ENCODE measurements at regions not wholly inside any gene's neighbourhood (a gene's known extent, or its start where the extent isn't known, plus 50 kb on each side); places are given as distances from the start of the nearest gene placed in this dataset.
"Not testable (repeated sequence)": the region's sequence is repeated elsewhere in the genome, so short reads cannot be mapped to it uniquely, and the experiment has no call there.

- H2AFZ ChIP-seq (ENCODE audit: low read length): no peak overlapping the region
- TF ChIP-seq EZH2phosphoT487 (IDR thresholded peaks at IDR 0.05; ENCODE audit: borderline replicate concordance) (no peak), CTCF (conservative IDR thresholded peaks at IDR 0.05; ENCODE audit: low read length) (no peak)
- H3K36me3 ChIP-seq (ENCODE audit: insufficient read depth, low read length): no peaks in the 10 kb centered on the region
- H3K4me3 ChIP-seq (ENCODE audit: low read length, poor library complexity, severe bottlenecking): no peak overlapping the region
- H3K9me2 ChIP-seq (replicated peaks; ENCODE audit: low read depth, low read length): no peaks in the 10 kb centered on the region
- peaks cover 17% of the 10 kb centered on the region; the same call in 1 of the 2 replicates for H3K9me3 ChIP-seq (ENCODE audit: insufficient read depth, low read depth, low read length)
- no peaks in the 10 kb centered on the region for H3F3A ChIP-seq (ENCODE audit: low read depth)
- H4K20me1 ChIP-seq (ENCODE audit: insufficient read depth, low read length, poor library complexity, severe bottlenecking): no peaks in the 10 kb centered on the region
- no peaks in the 10 kb centered on the region for H3K27me3 ChIP-seq (ENCODE audit: insufficient read depth, low read length, poor library complexity, severe bottlenecking)
- H3K79me2 ChIP-seq (ENCODE audit: insufficient read depth, low read length): no peaks in the 10 kb centered on the region
- H3K4me1 ChIP-seq (ENCODE audit: insufficient read depth, low read length, poor library complexity, severe bottlenecking): no peaks in the 10 kb centered on the region
- H3K9ac ChIP-seq (ENCODE audit: low read depth, low read length, poor library complexity, severe bottlenecking): no peak overlapping the region
- H3K4me2 ChIP-seq (ENCODE audit: low read depth, low read length, poor library complexity, severe bottlenecking): no peak overlapping the region
These were observed 337.4 kb downstream of the TCERG1L start for GRCh38 chr10:130974166-130974565.

- not testable (repeated sequence) for H3K4me1 ChIP-seq (ENCODE audit: insufficient read depth, low read length, poor library complexity, severe bottlenecking); H3K4me3 ChIP-seq (ENCODE audit: low read length, poor library complexity, severe bottlenecking); H3K27me3 ChIP-seq (ENCODE audit: insufficient read depth, low read length, poor library complexity, severe bottlenecking); H4K20me1 ChIP-seq (ENCODE audit: insufficient read depth, low read length, poor library complexity, severe bottlenecking); H3K9me2 ChIP-seq (replicated peaks; ENCODE audit: low read depth, low read length); H2AFZ ChIP-seq (ENCODE audit: low read length); H3F3A ChIP-seq (ENCODE audit: low read depth); H3K9ac ChIP-seq (ENCODE audit: low read depth, low read length, poor library complexity, severe bottlenecking); H3K79me2 ChIP-seq (ENCODE audit: insufficient read depth, low read length); H3K36me3 ChIP-seq (ENCODE audit: insufficient read depth, low read length); H3K4me2 ChIP-seq (ENCODE audit: low read depth, low read length, poor library complexity, severe bottlenecking)
- peaks cover 22% of the 10 kb centered on the region; the same call in 1 of the 2 replicates for H3K9me3 ChIP-seq (ENCODE audit: insufficient read depth, low read depth, low read length)
These were observed 336.2 kb downstream of the TCERG1L start for GRCh38 chr10:130975351-130975750.

- no peaks in the 10 kb centered on the region for H3K9me2 ChIP-seq (replicated peaks; ENCODE audit: low read depth, low read length)
- H3K4me1 ChIP-seq (ENCODE audit: insufficient read depth, low read length, poor library complexity, severe bottlenecking): no peaks in the 10 kb centered on the region
- no peaks in the 10 kb centered on the region for H3F3A ChIP-seq (ENCODE audit: low read depth)
- no peak overlapping the region for H3K4me2 ChIP-seq (ENCODE audit: low read depth, low read length, poor library complexity, severe bottlenecking)
- no peaks in the 10 kb centered on the region for H3K27me3 ChIP-seq (ENCODE audit: insufficient read depth, low read length, poor library complexity, severe bottlenecking)
- H3K4me3 ChIP-seq (ENCODE audit: low read length, poor library complexity, severe bottlenecking): no peak overlapping the region
- H3K36me3 ChIP-seq (ENCODE audit: insufficient read depth, low read length): no peaks in the 10 kb centered on the region
- H3K9me3 ChIP-seq (ENCODE audit: insufficient read depth, low read depth, low read length): peaks cover 9% of the 10 kb centered on the region; the same call in 1 of the 2 replicates
- no peak overlapping the region for H3K9ac ChIP-seq (ENCODE audit: low read depth, low read length, poor library complexity, severe bottlenecking)
- TF ChIP-seq EZH2phosphoT487 (IDR thresholded peaks at IDR 0.05; ENCODE audit: borderline replicate concordance): no peak
- TF ChIP-seq CTCF (conservative IDR thresholded peaks at IDR 0.05; ENCODE audit: low read length): no peak
- H3K79me2 ChIP-seq (ENCODE audit: insufficient read depth, low read length): no peaks in the 10 kb centered on the region
- no peak overlapping the region for H2AFZ ChIP-seq (ENCODE audit: low read length)
- H4K20me1 ChIP-seq (ENCODE audit: insufficient read depth, low read length, poor library complexity, severe bottlenecking): no peaks in the 10 kb centered on the region
These were observed 328.7 kb downstream of the TCERG1L start for GRCh38 chr10:130982802-130983201.

GRCh38 chr10:130983749-130984148, 327.8 kb downstream of the TCERG1L start:
- H3K9ac ChIP-seq (ENCODE audit: low read depth, low read length, poor library complexity, severe bottlenecking): no peak overlapping the region
- no peaks in the 10 kb centered on the region for H4K20me1 ChIP-seq (ENCODE audit: insufficient read depth, low read length, poor library complexity, severe bottlenecking)
- TF ChIP-seq EZH2phosphoT487 (IDR thresholded peaks at IDR 0.05; ENCODE audit: borderline replicate concordance): no peak
- no peak for TF ChIP-seq CTCF (conservative IDR thresholded peaks at IDR 0.05; ENCODE audit: low read length)

More at GRCh38 chr10:130983749-130984148, 327.8 kb downstream of the TCERG1L start:
- H2AFZ ChIP-seq (ENCODE audit: low read length): no peak overlapping the region
- H3F3A ChIP-seq (ENCODE audit: low read depth): no peaks in the 10 kb centered on the region
- no peaks in the 10 kb centered on the region for H3K4me1 ChIP-seq (ENCODE audit: insufficient read depth, low read length, poor library complexity, severe bottlenecking)
- no peak overlapping the region for H3K4me3 ChIP-seq (ENCODE audit: low read length, poor library complexity, severe bottlenecking)
- no peaks in the 10 kb centered on the region for H3K36me3 ChIP-seq (ENCODE audit: insufficient read depth, low read length)
- no peak overlapping the region for H3K4me2 ChIP-seq (ENCODE audit: low read depth, low read length, poor library complexity, severe bottlenecking)
- no peaks in the 10 kb centered on the region for H3K9me2 ChIP-seq (replicated peaks; ENCODE audit: low read depth, low read length)
- H3K79me2 ChIP-seq (ENCODE audit: insufficient read depth, low read length): no peaks in the 10 kb centered on the region
- H3K27me3 ChIP-seq (ENCODE audit: insufficient read depth, low read length, poor library complexity, severe bottlenecking): no peaks in the 10 kb centered on the region
- H3K9me3 ChIP-seq (ENCODE audit: insufficient read depth, low read depth, low read length): peaks cover 10% of the 10 kb centered on the region; the same call in 1 of the 2 replicates
